Right atrium auricular region (tissue), 2 donors: ENCODE measurements at regions not wholly inside any gene's neighbourhood (a gene's known extent, or its start where the extent isn't known, plus 50 kb on each side); places are given as distances from the start of the nearest gene placed in this dataset.

Experiments used
- DNase-seq: peaks from one replicate; pipeline ENCODE4 v3.0.0-alpha.2; 2019; ENCODE audit warnings: low spot score
- H3K27ac ChIP-seq, 2 donors: fragments of 200-600 bp; sonication (generic); 1 replicate in 1 of 2; 2 replicates in 1 of 2; pipeline ENCODE4 v1.5.1; 2016 to 2019
- H3K27me3 ChIP-seq, 2 donors: fragments of 200-600 bp; sonication (generic); one replicate each; pipeline versions ENCODE4 v1.5.1 to v1.6.0; 2017 to 2019
- H3K36me3 ChIP-seq: fragments of 200-600 bp; sonication (generic); one replicate; pipeline ENCODE4 v1.5.1; 2016
- H3K4me1 ChIP-seq, 2 donors: fragments of 200-600 bp; sonication (generic); one replicate each; pipeline versions ENCODE4 v1.5.1 to v1.6.0; 2017 to 2019
- H3K4me3 ChIP-seq, 2 donors: fragments of 200-600 bp; sonication (generic); 1 replicate in 1 of 2; 2 replicates in 1 of 2; pipeline ENCODE4 v1.5.1; 2017 to 2019; ENCODE audit warnings: mild to moderate bottlenecking in 1 of 2, moderate library complexity in 1 of 2
- H3K9me3 ChIP-seq, 2 donors: fragments of 200-600 bp; sonication (generic); one replicate each; pipeline ENCODE4 v1.5.1; 2019
- TF ChIP-seq, protein P1 (sequence below), 2 donors: fragments of 200-600 bp; sonication (generic); IDR thresholded peaks; one replicate each; pipeline ENCODE4 v1.5.1; 2019; ENCODE audit warnings: antibody characterized with exemption in 2 of 2

DNA sequence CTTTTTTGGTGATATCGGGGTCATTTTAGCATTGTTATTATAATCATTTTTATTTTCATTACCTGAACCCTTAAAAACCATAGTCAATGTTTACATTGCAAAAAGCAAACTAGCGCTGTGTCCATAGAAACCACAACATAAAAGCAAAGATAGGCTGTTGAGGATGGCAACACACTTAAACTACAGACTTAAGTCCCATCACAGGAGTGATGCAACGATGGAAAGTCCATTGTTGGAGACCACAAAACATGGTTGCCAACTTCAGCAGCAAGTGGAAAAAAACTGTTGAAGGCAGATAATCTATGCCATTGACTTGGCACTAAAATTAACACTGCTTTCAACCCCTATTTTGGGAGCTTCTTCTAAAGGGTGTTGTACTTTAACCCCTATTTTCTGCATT, 398.8 kb upstream of the IGFBP3 start:
- Histone ChIP-seq H3K9me3 (no peaks in the 10 kb centered on the region), H3K4me1 (no peaks in the 10 kb centered on the region), H3K4me3 (no peak overlapping the region), H3K36me3 (no peaks in the 10 kb centered on the region), H3K27ac (no peak overlapping the region), H3K27me3 (no peaks in the 10 kb centered on the region)
- DNase-seq = no peak
- TF ChIP-seq, protein P1, sequence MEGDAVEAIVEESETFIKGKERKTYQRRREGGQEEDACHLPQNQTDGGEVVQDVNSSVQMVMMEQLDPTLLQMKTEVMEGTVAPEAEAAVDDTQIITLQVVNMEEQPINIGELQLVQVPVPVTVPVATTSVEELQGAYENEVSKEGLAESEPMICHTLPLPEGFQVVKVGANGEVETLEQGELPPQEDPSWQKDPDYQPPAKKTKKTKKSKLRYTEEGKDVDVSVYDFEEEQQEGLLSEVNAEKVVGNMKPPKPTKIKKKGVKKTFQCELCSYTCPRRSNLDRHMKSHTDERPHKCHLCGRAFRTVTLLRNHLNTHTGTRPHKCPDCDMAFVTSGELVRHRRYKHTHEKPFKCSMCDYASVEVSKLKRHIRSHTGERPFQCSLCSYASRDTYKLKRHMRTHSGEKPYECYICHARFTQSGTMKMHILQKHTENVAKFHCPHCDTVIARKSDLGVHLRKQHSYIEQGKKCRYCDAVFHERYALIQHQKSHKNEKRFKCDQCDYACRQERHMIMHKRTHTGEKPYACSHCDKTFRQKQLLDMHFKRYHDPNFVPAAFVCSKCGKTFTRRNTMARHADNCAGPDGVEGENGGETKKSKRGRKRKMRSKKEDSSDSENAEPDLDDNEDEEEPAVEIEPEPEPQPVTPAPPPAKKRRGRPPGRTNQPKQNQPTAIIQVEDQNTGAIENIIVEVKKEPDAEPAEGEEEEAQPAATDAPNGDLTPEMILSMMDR (IDR thresholded peaks at IDR 0.05) = no peak

DNA sequence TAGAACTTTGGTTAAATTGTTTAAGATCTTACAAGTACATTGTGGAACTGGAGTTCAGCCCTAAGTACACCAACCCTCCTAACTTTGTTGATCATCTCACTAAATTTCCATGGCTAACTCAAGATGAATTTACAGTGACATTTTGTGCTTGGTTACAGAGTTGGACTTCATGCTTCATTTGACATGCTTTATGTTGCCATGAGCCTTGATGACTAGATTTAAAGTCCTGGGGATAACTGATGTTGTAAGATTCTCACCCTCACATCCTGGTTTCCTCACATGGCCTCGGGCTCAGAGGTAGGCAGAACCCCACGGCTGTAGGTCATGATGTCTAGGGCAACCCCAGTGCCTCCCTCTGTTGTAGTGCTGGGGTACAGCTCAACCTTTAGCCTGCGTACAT, 397.2 kb upstream of the IGFBP3 start:
- DNase-seq = no peak
- no peaks in the 10 kb centered on the region for H3K4me1 ChIP-seq

DNA sequence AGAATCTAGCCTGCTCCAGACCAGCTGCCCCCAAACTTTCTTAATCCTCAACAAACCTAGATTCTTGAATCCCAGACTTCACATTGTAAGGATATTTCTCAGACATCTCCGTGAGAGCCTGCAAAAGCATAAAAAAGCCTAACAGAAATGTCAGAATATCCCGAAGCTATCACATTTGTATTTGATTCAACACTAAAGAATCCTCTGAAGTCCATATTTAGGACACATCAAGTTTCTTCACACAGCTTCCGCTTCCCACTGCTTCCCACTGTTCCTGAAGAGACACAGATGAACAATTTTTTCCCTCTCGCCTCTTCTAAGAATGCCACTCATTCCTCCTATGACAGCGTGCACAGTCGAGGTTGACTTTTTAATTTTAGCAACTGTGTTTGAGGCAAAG, 396.2 kb upstream of the IGFBP3 start:
- no peaks in the 10 kb centered on the region for H3K27me3 ChIP-seq
- H3K4me1 ChIP-seq = no peaks in the 10 kb centered on the region
- no peak overlapping the region for H3K4me3 ChIP-seq
- no peaks in the 10 kb centered on the region for H3K36me3 ChIP-seq
- H3K9me3 ChIP-seq = no peaks in the 10 kb centered on the region
- H3K27ac ChIP-seq = no peak overlapping the region
- DNase-seq = no peak
- TF ChIP-seq, protein P1 (IDR thresholded peaks at IDR 0.05) = no peak

More for the DNA sequence above, 397.2 kb upstream of the IGFBP3 start:
- Histone ChIP-seq H3K4me3 (no peak overlapping the region), H3K9me3 (no peaks in the 10 kb centered on the region), H3K27me3 (no peaks in the 10 kb centered on the region), H3K36me3 (no peaks in the 10 kb centered on the region), H3K27ac (no peak overlapping the region)
- TF ChIP-seq, protein P1 (IDR thresholded peaks at IDR 0.05) = no peak

DNA sequence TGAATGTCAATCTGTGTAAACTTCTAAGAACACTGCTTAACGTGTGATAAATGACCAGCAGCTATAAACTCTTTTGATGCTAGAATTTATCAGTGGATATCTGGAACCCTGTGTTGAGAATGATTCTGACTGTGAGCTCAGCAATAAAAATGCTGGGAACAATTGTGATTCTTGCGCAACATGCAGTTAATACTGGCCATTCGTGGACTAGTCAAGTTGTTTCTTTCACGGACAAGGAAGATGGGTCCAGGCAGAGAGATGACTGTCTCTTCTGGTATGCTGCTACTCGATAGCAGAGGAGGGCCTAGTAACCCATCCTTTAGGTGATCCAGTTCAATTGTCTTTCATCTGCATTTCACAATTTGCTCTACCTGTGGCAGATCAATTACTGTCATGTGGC, 394.8 kb upstream of the IGFBP3 start:
- no peak for DNase-seq
- no peak overlapping the region for H3K27ac ChIP-seq
- no peaks in the 10 kb centered on the region for H3K9me3 ChIP-seq
- TF ChIP-seq, protein P1 (IDR thresholded peaks at IDR 0.05) = no peak
- no peaks in the 10 kb centered on the region for H3K36me3 ChIP-seq
- H3K4me1 ChIP-seq = no peaks in the 10 kb centered on the region
- no peak overlapping the region for H3K4me3 ChIP-seq
- H3K27me3 ChIP-seq = no peaks in the 10 kb centered on the region

DNA sequence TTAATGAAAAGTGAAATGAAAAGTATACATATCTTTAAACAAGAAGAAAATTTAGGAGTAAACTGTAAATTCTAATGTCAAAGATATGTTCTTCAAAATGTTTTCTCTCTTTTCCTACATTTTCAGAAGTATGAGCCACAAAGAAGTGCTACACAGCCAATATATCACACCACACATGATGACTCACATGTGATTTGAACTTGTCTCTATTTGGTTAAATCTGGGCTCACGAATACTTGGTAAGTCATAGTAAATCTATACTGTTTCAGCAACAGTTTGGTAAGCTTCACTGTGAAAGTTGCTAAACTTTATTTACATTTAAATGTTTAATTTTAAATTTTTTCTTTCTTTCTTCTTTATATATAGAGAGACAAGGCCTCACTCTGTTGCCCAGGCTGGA, 380.6 kb upstream of the IGFBP3 start:
- DNase-seq = no peak
- no peaks in the 10 kb centered on the region for H3K4me1 ChIP-seq
- H3K9me3 ChIP-seq = peaks cover 0 to 16% of the 10 kb centered on the region in 2 donors
- no peak overlapping the region for H3K4me3 ChIP-seq
- TF ChIP-seq, protein P1 (IDR thresholded peaks at IDR 0.05) = no peak
- no peaks in the 10 kb centered on the region for H3K27me3 ChIP-seq
- no peaks in the 10 kb centered on the region for H3K36me3 ChIP-seq
- no peak overlapping the region for H3K27ac ChIP-seq

DNA sequence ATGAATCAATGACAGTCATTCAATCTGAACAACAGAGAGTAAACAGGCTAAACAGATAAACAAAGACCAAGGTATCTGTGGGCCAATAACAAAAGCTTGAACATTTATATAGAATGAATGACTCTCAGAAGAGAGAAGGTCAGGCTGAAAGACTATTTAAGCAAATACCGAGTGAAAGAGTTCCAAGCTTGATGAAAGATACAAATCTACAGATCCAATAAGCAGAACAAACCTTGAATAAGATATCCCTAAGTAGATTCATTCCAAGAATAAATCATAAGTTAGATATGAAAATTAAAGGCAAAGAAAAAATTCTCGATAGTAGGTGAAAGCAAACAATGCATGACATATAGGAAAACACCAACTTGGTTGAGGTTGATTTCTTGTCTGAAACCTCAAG, 376.4 kb upstream of the IGFBP3 start:
- H3K4me1 ChIP-seq = no peaks in the 10 kb centered on the region
- peaks cover 0 to 24% of the 10 kb centered on the region in 2 donors for H3K9me3 ChIP-seq

More for the DNA sequence above, 376.4 kb upstream of the IGFBP3 start:
- Histone ChIP-seq H3K4me3 (no peak overlapping the region), H3K36me3 (no peaks in the 10 kb centered on the region), H3K27me3 (no peaks in the 10 kb centered on the region), H3K27ac (no peak overlapping the region)
- TF ChIP-seq, protein P1 (IDR thresholded peaks at IDR 0.05) = no peak
- DNase-seq = no peak
